ENCODE measurements at regions not wholly inside any gene's neighbourhood (a gene's known extent, or its start where the extent isn't known, plus 50 kb on each side); places are given as distances from the start of the nearest gene placed in this dataset.

DNA sequence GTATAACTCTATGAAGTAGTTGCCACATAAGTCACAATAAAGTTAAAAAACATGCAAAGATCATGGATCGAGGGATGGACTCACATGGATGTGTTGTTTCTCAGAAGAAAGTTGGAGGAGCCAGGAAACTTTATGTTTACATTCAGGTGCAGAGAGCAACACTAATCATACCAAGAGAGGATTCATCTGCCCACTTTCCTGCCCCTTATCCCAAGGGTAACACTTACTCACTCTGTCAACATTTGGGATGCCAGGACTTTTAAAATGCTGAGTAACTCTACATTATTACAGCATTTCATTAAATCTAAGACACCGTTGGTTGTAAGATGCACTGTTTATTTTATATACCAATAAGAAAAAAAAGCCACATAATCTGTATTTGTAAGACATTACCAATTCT lies 170.4 kb downstream of the KCNE4 start:
- Histone ChIP-seq H3K9ac (ENCODE audit: insufficient read depth, low read depth, low read length) (no peak overlapping the region), H3K36me3 (replicated peaks in 1 of 2; ENCODE audit: control insufficient read depth in 1 of 2, insufficient read depth in 2 of 2, low read length in 2 of 2) (no peaks in the 10 kb centered on the region), H3K9me3 (ENCODE audit: low read length) (no peaks in the 10 kb centered on the region), H3K27ac (ENCODE audit: extremely low read length, insufficient read depth, low read length) (no peak overlapping the region), H3K4me3 (replicated peaks in 1 of 3; ENCODE audit: insufficient read depth in 1 of 3, low read depth in 2 of 3, low read length in 3 of 3) (no peak overlapping the region), H3K4me2 (ENCODE audit: low read depth, low read length) (no peak overlapping the region), H3K4me1 (ENCODE audit: insufficient read depth, low read length) (no peaks in the 10 kb centered on the region), H4K20me1 (ENCODE audit: insufficient read depth, low read length) (no peaks in the 10 kb centered on the region), H2AFZ (ENCODE audit: low read length) (no peak overlapping the region), H3K27me3 (ENCODE audit: control insufficient read depth in 1 of 2, insufficient read depth in 2 of 2, low read length in 2 of 2) (no peaks in the 10 kb centered on the region), H3K79me2 (ENCODE audit: insufficient read depth, low read length) (no peaks in the 10 kb centered on the region)
- ChIA-PET CTCF (ENCODE audit: low intra/inter-chr PET ratio, low total read pairs) (no interaction called here), POLR2A (no interaction called here)
- BruUV-seq (replicated peaks) = no TSS peak
- TF ChIP-seq ASH2L (IDR thresholded peaks at IDR 0.05; ENCODE audit: insufficient read length, low read depth, low read length) (no peak), ZZZ3 (CRISPR knock-in tag; IDR thresholded peaks at IDR 0.05; ENCODE audit: borderline replicate concordance) (no peak), HHEX (CRISPR knock-in tag; IDR thresholded peaks at IDR 0.05) (no peak), ZNF292 (CRISPR knock-in tag; IDR thresholded peaks at IDR 0.05; ENCODE audit: borderline replicate concordance, low read depth) (no peak), HOMEZ (CRISPR knock-in tag; IDR thresholded peaks at IDR 0.05; ENCODE audit: low read depth) (no peak), NCOA1 (CRISPR knock-in tag; IDR thresholded peaks at IDR 0.05) (no peak), CEBPZ (IDR thresholded peaks at IDR 0.05; ENCODE audit: low read length) (no peak), GFI1 (CRISPR knock-in tag; IDR thresholded peaks at IDR 0.05; ENCODE audit: borderline replicate concordance) (no peak), ZNF326 (CRISPR knock-in tag; IDR thresholded peaks at IDR 0.05; ENCODE audit: borderline replicate concordance) (no peak), NCOR1 (IDR thresholded peaks at IDR 0.05; ENCODE audit: borderline replicate concordance, low read length) (no peak), SOX13 (IDR thresholded peaks at IDR 0.05) (no peak), SOX13 (CRISPR knock-in tag; conservative IDR thresholded peaks at IDR 0.05 in 1 of 2, IDR thresholded peaks at IDR 0.05 in 1 of 2) (no peak), RARG (CRISPR knock-in tag; IDR thresholded peaks at IDR 0.05; ENCODE audit: low read depth) (no peak), ZNF737 (CRISPR knock-in tag; IDR thresholded peaks at IDR 0.05; ENCODE audit: borderline replicate concordance) (no peak)
- TF ChIP-seq, protein P1, sequence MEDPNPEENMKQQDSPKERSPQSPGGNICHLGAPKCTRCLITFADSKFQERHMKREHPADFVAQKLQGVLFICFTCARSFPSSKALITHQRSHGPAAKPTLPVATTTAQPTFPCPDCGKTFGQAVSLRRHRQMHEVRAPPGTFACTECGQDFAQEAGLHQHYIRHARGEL (CRISPR knock-in tag; IDR thresholded peaks at IDR 0.05) = no peak
- TF ChIP-seq, protein P2, sequence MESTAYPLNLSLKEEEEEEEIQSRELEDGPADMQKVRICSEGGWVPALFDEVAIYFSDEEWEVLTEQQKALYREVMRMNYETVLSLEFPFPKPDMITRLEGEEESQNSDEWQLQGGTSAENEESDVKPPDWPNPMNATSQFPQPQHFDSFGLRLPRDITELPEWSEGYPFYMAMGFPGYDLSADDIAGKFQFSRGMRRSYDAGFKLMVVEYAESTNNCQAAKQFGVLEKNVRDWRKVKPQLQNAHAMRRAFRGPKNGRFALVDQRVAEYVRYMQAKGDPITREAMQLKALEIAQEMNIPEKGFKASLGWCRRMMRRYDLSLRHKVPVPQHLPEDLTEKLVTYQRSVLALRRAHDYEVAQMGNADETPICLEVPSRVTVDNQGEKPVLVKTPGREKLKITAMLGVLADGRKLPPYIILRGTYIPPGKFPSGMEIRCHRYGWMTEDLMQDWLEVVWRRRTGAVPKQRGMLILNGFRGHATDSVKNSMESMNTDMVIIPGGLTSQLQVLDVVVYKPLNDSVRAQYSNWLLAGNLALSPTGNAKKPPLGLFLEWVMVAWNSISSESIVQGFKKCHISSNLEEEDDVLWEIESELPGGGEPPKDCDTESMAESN (CRISPR knock-in tag; conservative IDR thresholded peaks at IDR 0.05) = no peak
- TF ChIP-seq, protein P3, sequence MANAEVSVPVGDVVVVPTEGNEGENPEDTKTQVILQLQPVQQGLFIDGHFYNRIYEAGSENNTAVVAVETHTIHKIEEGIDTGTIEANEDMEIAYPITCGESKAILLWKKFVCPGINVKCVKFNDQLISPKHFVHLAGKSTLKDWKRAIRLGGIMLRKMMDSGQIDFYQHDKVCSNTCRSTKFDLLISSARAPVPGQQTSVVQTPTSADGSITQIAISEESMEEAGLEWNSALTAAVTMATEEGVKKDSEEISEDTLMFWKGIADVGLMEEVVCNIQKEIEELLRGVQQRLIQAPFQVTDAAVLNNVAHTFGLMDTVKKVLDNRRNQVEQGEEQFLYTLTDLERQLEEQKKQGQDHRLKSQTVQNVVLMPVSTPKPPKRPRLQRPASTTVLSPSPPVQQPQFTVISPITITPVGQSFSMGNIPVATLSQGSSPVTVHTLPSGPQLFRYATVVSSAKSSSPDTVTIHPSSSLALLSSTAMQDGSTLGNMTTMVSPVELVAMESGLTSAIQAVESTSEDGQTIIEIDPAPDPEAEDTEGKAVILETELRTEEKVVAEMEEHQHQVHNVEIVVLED (CRISPR knock-in tag; IDR thresholded peaks at IDR 0.05; ENCODE audit: borderline replicate concordance) = no peak
- DNase-seq (ENCODE audit: low spot score) = no peak
- intact Hi-C loops (cut with micrococcal nuclease; ENCODE audit: unreplicated experiment) = no loop called here
- under 1% methylated on average over 2 of the region's 2 CpGs for WGBS (ENCODE audit: low lambda C conversion rate)
- FAIRE-seq = no peak
- no peak for ATAC-seq
- in situ Hi-C loops (cut with HindIII; ENCODE audit: extremely low pct_ligation_motif_present, low pct_unique_long_range_greater_than_20kb) = no loop called here

Data from HepG2 (cell line).